Mucosa of rectum (tissue), 2 donors: ENCODE measurements at regions not wholly inside any gene's neighbourhood (a gene's known extent, or its start where the extent isn't known, plus 50 kb on each side); places are given as distances from the start of the nearest gene placed in this dataset.

Source experiments
- H3K27ac ChIP-seq, 2 donors: one replicate each; pipeline ENCODE4 v1.7.0; 2013; ENCODE audit warnings: inconsistent platforms in 2 of 2, low read depth in 2 of 2, low read length in 2 of 2
- H3K27me3 ChIP-seq, 2 donors: one replicate each; pipeline ENCODE4 v1.7.0; 2013; ENCODE audit warnings: low read length in 2 of 2; ENCODE audit not compliant: control insufficient read depth in 2 of 2, insufficient read depth in 2 of 2
- H3K36me3 ChIP-seq, 2 donors: one replicate each; pipeline ENCODE4 v1.7.0; 2013; ENCODE audit warnings: low read length in 2 of 2; ENCODE audit not compliant: control insufficient read depth in 2 of 2, insufficient read depth in 2 of 2
- H3K4me1 ChIP-seq, 2 donors: one replicate each; pipeline ENCODE4 v1.7.0; 2013; ENCODE audit warnings: low read length in 2 of 2, mild to moderate bottlenecking in 1 of 2; ENCODE audit not compliant: control insufficient read depth in 2 of 2, insufficient read depth in 2 of 2
- H3K4me3 ChIP-seq, 2 donors: one replicate each; pipeline ENCODE4 v1.7.0; 2013; ENCODE audit warnings: low read length in 2 of 2
- H3K9ac ChIP-seq, 2 donors: one replicate each; pipeline ENCODE4 v1.7.0; 2013; ENCODE audit warnings: low read length in 2 of 2, low read depth in 1 of 2, mild to moderate bottlenecking in 1 of 2
- H3K9me3 ChIP-seq, 2 donors: one replicate each; pipeline ENCODE4 v1.7.0; 2013; ENCODE audit warnings: low read length in 2 of 2; ENCODE audit not compliant: control insufficient read depth in 2 of 2
- donor health status: healthy.
- donor health status: Normal muscosa, but diverticular disease.

DNA sequence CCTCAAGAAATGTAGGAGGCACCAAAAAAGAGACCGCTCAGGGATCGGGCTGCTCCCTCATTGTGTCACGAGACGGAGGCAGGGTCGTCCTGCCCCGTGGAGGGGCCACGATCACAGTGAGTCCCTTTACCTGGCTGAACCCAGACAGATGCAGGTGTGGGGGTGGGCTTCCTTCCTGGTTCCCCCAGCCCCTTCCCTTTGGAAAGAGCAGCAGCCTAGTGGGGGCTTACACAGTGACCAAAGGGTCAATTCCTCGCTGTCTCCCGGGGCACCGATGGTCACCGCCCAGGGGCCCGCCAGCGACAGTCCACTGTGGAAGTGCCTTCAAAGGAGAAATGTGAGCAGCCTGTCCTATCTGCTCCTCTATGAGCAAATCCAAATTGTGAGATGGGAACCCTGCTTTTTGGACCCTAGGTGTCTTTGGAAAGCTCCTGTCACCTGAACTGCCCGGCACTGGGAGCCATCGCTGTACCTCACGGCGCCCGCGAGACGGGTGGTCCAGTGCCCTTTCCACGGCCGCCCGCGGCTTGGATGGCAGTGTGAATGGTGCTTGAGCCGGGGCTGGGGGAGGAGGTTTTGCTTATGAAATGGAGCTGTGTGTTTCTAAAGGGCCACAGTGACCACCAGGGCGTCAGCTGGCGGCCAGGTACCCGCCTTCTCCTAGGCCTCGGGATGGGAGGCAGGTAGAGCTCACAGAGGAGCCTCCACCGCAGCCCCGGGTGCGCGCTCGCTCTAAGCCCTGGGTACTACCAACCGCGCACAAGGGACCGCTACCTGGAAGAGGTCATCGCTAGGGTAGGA lies 155.7 kb downstream of the KLF13 start:
- Histone ChIP-seq H3K4me1 (peaks cover 0 to 8% of the 10 kb centered on the region in 2 donors), H3K9ac (peak overlapping the region in 1 of 2 donors; percentile 52), H3K27me3 (no peaks in the 10 kb centered on the region), H3K27ac (no peak overlapping the region), H3K4me3 (peak overlapping the region in 1 of 2 donors; percentile 57), H3K9me3 (no peaks in the 10 kb centered on the region), H3K36me3 (no peaks in the 10 kb centered on the region)

DNA sequence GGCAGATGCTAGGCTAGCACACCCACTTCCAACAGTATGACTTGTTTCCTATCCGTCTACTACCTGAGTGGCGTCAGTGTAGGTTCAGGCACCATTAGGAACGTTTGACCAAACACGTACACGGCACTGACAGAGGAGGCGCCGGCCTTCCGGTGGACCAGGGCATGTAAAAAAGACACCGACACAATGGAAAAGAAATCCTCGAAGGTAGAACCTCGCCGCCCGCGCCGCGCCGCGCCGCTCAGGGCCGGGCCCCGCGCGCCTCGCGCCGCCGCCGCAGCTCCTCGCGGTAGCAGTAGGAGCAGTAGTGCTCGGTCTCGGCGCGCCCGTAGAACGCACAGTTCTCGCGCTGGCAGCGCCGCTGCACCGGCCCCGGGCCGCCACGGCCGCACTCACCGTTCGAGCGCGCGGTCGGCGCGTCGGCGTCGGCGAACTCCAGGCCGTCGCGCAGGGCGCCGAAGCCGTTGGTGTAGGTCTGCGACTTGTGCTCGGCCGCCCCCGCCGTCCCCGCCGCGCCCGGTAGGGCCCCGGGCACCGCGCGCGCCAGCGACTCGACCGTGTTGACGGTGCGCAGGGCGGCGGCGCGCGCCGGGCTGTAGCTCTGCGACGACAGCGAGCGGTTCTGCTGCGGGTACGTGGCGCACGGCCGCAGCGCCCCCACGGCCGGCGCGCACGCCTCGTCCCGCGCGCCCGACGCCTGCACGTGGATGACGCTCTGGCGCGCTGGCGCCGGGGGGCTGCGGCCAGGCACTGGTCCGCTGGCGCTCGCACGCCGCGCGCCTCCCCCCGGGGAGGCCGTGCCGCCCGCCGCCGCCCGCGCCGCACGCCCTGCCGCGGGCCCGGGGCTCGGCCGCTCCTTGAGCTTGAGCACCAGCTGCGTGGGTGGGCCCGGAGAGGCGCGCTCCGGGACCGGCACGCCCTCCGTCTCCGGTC lies 156.7 kb downstream of the KLF13 start:
- peaks cover 4 to 10% of the 10 kb centered on the region in 2 donors for H3K4me1 ChIP-seq
- peak overlapping the region; percentile 40 to 57 for H3K4me3 ChIP-seq

DNA sequence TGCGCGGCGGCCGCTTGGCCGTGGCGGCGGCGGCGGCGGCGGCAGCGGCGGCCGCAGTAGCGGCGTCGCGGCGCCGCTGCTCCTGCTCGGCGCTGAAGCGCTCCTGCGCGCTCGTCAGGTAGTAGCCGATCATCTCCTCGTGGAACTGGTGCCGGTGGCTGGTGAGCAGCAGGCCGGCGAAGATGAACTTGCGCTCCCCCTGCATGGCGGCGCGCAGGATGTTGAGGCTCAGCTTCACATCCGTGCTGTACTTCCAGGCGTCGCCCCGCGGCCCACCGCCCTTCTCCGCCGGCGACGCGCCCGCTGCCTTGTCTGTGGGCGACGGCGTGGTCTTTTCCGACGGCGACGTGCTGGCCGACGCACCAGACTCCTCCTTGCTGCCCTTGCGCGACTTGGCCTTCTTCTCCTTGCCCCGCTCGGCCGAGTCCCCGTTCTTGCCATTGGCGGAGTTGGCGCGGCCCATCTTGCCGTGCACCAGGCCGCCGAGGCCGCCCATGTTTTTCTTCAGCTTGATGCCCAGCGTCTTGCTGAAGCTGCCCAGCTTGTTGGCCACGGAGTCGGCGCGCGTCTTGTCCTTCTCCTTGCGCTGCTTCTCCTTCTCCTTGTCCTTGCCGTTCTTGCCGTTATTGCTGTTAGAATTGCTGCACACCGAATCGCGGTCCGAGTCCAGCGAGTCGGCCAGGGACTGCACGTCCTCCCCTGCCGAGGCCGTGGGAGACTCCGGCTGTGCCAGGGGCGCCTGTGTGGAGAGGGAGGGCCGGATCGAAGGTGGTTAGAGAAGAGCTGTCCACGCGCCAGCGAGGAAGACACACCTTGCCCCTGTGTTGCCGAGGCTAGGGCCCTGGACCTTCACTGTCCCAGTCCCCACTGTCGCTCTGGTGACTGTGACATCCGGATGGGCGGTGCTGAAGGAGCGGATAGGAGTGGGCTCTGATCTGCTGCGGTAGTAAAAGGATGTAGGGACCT lies 157.6 kb downstream of the KLF13 start:
- H3K4me3 ChIP-seq: no peak overlapping the region
- H3K27me3 ChIP-seq: no peaks in the 10 kb centered on the region
- H3K36me3 ChIP-seq: no peaks in the 10 kb centered on the region
- no peaks in the 10 kb centered on the region for H3K9me3 ChIP-seq
- no peak overlapping the region for H3K27ac ChIP-seq
- peaks cover 13 to 19% of the 10 kb centered on the region in 2 donors for H3K4me1 ChIP-seq
- H3K9ac ChIP-seq: no peak overlapping the region

More for the DNA sequence above, 156.7 kb downstream of the KLF13 start:
- Histone ChIP-seq H3K9ac (peak overlapping the region in 1 of 2 donors; percentile 52), H3K27me3 (no peaks in the 10 kb centered on the region), H3K9me3 (no peaks in the 10 kb centered on the region), H3K36me3 (no peaks in the 10 kb centered on the region), H3K27ac (no peak overlapping the region)

DNA sequence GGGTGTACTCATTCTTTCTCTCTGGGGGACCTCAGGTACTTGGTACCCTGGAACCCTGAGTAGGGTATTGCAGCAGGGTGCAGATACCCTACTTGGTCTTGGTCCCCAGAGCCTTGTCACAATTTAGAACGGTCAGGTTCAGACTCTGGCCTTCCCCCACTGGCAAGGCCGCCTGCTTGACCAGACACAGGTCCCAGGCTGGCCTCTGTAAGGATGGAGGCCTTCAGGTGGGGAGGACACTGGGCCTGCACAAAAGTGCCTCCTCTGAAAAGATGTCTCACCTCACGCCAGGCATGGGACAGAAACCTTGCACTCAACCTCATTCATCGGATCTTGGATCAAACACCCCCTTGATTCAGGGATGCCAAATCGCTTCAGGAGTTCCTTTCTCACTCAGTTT lies 158.4 kb downstream of the KLF13 start:
- Histone ChIP-seq H3K9me3 (no peaks in the 10 kb centered on the region), H3K36me3 (no peaks in the 10 kb centered on the region), H3K27me3 (no peaks in the 10 kb centered on the region), H3K4me1 (peaks cover 20 to 26% of the 10 kb centered on the region in 2 donors), H3K9ac (no peak overlapping the region), H3K4me3 (no peak overlapping the region), H3K27ac (no peak overlapping the region)

DNA sequence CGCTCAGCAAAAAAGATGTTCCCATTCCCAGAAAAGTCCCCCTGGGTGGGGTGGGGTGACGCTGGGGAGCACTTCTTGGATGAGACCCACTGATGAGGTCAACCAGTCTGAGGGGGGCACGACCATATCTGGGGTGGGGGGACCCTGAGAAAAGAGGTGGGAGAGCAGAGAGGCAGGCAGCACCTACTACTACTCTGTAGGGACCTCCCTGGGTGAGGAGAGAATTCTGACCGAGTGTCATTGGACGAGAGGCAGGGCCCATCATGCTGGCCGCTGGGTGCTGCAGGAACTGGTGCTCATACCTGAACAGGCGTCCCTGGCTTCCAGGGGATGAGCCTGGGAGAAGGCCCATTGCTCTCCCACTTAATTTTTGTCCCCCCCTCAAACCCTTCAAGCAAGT lies 158.8 kb downstream of the KLF13 start:
- H3K27ac ChIP-seq: no peak overlapping the region
- peaks cover 21 to 27% of the 10 kb centered on the region in 2 donors for H3K4me1 ChIP-seq
- no peaks in the 10 kb centered on the region for H3K27me3 ChIP-seq
- H3K9ac ChIP-seq: no peak overlapping the region
- H3K9me3 ChIP-seq: no peaks in the 10 kb centered on the region
- no peaks in the 10 kb centered on the region for H3K36me3 ChIP-seq
- no peak overlapping the region for H3K4me3 ChIP-seq

DNA sequence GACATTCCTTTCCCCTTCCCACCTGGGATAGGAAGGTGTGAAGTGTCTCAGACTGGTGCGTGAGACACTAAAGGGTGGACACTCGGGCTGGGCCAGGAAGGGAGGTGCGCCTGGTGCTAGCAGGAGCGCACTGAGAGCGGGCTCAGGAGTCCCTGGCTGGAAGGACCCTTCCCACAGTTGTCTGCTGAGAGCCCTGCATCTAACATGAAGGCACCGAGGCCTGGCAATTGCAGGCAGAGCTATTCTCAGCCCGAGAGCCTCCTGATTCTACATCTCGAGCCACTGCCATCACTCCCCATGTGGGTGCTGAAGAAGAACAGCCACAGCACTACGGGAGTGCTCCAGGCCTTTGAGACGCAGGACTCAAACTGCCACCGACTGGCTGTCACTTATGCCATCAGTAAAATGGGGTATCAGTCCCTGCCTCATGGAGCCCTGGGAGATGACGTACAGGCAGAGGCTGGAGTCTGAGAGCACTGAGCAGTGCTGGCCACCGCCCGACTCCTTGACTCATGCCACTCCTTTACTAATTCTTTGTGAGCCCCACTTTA lies 159.4 kb downstream of the KLF13 start:
- Histone ChIP-seq H3K4me3 (no peak overlapping the region), H3K27me3 (no peaks in the 10 kb centered on the region), H3K36me3 (no peaks in the 10 kb centered on the region), H3K4me1 (peaks cover 21 to 25% of the 10 kb centered on the region in 2 donors), H3K9ac (no peak overlapping the region), H3K9me3 (no peaks in the 10 kb centered on the region), H3K27ac (no peak overlapping the region)

DNA sequence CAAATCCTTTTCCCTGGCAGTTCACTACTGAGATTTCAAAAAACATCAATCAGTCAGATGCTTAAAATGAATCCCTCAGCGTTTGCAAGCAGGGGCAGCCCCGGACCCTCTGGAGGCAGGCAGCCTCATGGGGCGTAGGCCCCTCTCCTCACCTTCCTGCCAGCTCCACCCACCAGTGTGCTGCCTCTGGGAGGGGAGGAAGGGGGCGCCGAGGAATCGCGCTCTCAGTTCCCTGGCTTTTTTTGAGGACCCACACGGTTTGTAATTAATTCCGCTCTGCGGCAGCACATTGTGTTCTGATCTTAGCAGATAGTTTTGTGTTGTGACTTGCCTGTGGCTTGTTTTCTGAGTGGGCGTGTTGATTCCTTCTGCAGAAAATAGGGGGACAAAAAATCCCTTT lies 159.9 kb downstream of the KLF13 start:
- Histone ChIP-seq H3K9ac (no peak overlapping the region), H3K27me3 (no peaks in the 10 kb centered on the region), H3K4me1 (peaks cover 21 to 25% of the 10 kb centered on the region in 2 donors), H3K36me3 (no peaks in the 10 kb centered on the region), H3K27ac (no peak overlapping the region), H3K4me3 (no peak overlapping the region), H3K9me3 (no peaks in the 10 kb centered on the region)

DNA sequence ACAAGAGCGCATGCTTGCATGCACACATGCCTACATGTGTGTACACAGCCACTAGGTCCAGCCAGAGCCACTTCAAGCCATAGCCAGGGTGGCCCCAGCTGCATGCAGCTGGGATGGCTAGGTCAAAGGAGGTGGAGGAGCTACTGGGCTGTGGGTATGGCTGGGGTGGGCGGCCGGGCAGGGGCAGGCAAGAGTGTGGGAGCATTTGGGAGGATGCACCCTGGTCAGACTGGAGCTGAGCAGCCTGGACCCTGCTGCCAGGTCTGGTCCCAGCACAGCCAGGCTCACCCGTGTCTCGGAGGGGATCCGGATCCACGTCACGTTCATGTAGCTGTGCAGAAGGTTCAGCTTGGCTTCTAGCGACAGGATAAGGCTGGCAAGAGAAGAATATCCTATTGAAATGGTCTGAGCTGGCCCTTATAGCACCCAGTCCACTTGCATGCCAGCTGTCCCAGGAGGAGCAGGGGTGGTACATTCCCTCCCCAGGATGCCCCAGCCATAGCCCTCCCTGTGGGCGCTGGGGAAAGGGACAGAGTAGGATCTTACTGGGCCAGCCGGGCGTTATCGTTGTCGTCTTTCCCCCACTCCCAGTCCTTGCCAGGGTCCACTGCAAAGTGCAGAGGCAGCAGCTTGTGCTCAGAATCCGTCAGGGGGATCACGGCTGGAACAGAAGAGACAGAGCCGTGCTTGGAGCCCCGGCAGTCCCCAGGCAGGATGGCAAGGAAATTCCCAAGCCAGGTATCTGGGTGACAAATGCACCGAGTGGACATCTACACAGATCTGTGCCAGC lies 160.5 kb downstream of the KLF13 start:
- no peaks in the 10 kb centered on the region for H3K9me3 ChIP-seq
- no peak overlapping the region for H3K27ac ChIP-seq
- H3K9ac ChIP-seq: no peak overlapping the region
- peaks cover 21 to 23% of the 10 kb centered on the region in 2 donors for H3K4me1 ChIP-seq
- H3K36me3 ChIP-seq: no peaks in the 10 kb centered on the region
- H3K4me3 ChIP-seq: no peak overlapping the region
- no peaks in the 10 kb centered on the region for H3K27me3 ChIP-seq
